GM18909 (cell line): ENCODE measurements at regions not wholly inside any gene's neighbourhood (a gene's known extent, or its start where the extent isn't known, plus 50 kb on each side); places are given as distances from the start of the nearest gene placed in this dataset.

Experiments used
- ATAC-seq: cut with Tn5 transposase; IDR thresholded peaks from one replicate; pipeline ENCODE4 v1.9.1; 2021; ENCODE audit warnings: mild to moderate bottlenecking; ENCODE audit not compliant: unreplicated experiment, poor library complexity

DNA sequence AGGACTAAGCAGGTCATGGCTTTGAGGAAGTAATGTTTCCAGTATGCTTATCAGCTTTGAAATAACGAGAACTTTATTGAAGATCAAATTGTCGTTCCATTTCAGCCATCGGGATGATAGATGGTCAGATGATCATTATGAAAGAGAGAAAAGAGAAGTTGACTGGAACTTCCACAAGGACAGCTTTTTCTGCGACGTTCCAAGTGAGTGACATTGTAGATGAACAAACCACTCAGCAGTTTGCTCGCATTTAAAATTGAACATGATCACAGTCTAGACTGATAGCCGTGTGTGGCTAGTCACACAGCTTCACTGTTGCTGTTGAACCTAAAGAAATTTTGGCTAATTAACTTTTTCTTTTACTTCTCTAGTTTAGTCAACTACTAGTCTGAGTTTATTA, 151.1 kb downstream of the TLR5 start:
- no peak for ATAC-seq

GRCh38 chr1:222994511-222995235, 148.4 kb downstream of the TLR5 start:
- ATAC-seq, result no peak

GRCh38 chr1:222995236-222995580, 147.8 kb downstream of the TLR5 start:
- no peak for ATAC-seq

DNA sequence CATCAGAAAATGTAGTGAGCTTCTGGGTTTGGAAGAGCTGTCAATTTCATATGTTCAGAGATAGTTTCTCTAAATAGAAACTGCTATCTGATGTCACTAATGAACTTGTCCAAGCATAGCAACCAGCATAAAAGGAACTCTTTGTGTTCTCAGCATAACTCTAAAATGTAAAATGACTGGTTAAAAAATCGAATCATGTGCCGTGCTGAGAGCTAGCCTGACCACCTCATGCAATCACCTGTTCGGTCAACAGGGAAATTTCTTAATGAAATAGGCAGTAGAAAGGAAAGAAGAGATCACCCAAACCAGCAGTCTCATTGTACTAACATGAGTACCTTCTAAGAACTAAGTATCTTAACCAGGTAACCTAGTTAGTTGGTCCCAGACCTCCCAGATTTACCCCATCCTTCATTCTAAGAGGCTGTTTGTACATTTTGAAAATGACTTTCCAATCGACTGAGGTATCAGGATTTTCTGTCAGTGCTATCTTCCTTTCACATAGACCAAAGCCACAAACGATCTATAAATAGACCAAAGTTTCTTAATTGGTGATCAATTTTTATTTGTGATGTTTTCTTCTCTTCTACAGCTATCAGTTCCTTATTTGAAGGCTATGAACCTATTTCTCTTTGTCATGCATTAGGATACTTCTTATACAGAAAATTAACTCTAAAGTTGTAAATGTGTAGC, 147.3 kb downstream of the TLR5 start:
- peak; percentile 65 for ATAC-seq

DNA sequence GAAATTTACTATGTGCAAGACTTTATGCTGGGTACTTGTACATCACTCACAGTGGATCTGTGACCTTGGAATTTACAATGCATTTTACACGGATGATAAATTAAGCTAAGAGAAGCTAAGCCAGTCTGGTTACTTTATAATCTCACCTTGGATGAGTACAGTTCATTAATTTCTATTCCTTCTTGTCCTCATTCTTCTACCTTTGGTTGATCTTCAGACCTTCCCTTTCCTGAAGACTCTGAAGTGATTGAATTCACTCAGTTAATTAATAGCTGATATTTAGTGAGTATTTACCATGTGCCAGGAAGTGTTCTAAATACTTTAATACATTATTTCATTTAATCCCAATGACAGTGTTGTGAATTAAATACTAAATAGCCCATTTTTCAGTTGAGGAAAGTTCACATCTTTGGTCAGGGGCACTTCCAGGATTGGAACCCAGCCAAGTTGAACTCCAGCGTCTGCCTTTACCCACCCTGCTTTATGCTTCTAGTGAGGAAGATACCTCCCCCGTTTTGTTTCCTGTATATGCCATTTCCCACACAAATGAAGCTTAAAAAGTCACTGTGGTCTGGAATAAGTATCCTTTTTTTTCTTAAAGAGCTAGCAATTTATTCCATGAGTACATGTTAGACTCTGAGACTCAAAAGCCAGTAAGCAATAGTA, 146.6 kb downstream of the TLR5 start:
- ATAC-seq, result no peak

DNA sequence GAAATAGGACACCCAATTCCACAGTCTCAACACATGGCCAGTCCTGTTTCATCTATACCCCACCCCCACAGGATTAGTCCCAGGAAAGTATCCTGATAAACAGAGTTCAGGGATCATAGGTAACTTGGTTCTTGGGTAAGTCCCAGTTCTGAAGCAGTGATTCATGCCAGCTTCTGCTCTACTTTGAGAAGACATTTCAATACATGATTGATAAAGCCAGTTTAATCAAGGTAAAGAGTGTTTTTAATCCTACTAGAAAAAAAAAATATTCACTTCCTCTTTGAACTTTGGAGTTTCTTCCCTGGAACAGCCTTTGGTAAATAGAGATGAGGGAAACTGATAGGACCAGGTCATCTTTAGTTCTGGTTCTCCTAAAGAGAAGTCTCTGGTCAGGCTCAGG, 142.4 kb downstream of the TLR5 start:
- ATAC-seq, result no peak

DNA sequence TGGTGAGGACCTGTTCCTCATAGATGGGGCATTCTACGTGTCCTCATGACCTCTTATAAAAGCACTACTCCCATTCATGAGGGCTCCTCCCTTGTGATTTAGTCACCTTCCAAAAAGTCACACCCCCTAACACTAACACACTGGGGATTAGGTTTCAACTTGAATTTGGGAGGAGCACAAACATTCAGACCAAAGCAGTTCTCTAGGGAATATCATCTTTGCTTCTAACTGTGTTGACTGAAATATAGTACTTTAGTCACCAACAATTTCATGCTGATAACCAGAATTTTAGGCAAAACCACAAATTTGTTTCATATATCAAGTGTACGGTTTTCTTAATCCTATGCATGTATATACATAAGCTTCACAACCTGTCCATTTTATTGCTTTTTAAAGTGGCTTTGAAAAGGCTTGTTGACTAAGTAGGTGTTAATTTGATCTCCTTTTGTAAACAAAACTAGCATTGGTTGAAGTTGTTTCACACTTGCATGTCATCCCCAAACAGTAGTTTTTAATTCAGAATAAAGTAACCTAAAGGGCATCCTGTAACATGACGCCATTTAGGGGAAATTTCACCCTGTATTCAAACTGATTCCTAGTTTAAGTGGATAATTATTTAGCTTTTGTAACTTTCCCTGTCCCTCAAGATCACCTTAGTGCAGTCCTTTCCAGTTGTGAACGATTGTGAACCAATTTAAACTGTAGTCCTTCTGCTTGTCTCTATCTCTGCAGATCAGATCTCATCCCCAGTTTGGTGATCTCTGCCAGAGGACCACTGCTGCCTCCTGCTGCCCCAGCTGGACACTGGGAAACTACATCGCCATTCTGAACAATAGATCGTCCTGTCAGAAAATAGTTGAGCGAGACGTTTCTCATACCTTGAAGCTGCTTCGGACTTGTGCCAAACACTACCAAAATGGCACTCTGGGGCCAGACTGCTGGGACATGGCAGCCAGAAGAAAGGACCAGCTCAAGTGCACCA, 141.1 kb downstream of the TLR5 start:
- ATAC-seq, result no peak

GRCh38 chr1:223003549-223003948, 139.5 kb downstream of the TLR5 start:
- ATAC-seq, result no peak

GRCh38 chr1:223006371-223006770, 136.7 kb downstream of the TLR5 start:
- no peak for ATAC-seq

DNA sequence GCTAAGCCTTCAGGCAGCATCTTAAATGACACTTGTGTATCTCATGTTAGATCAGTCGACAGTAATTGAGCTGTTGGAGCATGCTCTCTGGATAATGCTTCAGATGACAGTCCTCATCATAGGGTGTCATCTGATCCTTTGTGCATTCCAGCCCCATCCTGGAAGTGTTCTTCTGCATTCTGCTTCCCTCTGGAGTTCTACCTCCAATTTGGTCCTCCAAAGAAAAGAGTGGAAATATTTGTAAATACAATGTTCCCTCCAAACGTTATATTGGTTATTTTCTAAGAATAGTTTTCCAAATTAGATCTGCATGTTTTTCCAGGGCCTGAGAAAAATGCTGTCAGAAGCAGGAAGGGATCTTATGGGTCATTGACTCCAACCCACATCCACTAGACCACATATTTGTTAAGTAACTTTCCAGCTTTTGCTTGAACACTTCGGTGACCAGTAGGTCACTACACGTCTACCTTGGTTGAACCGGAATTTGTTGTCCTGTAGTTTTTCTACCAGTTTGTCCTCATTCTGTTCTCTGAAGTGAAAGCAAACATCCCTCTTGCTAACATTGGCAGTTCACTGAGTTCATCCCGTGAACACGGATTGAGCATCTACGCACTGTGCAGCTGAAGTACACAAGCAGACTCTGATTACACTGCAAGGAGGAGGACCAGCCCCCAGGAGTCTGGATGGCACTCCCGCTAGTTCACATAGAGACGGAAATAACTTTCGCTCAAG, 136.0 kb downstream of the TLR5 start:
- no peak for ATAC-seq

DNA sequence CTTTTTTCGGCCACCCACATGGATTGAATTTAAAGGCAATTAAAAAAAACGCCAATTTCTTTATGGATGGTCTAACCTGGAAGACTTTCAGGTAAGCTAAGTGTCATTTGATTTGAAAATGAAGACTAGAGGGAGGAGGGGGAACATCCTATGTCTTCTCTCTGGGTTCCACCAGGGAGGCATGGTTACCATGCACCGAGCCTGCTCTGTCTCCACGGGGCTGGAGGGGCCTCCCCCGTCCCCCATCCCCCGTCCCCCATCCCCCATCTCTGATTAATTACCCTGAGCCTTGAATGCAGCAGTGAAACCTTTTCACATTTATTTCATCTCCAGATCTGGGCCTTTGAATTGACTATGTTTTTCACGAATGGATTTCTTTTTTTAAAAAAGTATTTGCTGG, 135.1 kb downstream of the TLR5 start:
- no peak for ATAC-seq

DNA sequence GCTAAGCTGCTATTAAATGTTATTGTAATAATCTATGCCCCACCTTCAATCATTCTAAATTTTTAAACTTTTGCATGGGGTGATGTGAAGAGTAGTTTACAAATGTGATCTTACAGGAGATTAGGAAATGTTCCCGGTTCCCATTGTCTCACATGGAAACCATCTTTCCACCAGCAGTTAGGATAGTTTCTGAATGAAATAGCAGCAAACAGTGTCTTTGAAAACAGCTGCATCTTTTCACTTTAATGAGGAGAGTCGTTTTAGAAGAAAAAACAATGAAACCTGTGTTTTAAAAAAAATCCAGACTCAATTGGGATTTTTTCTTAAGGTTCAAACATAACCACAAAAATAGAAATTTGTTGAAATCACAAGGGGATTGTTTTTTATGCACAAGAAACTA, 134.2 kb downstream of the TLR5 start:
- no peak for ATAC-seq

- no peak for ATAC-seq
Observed at GRCh38 chr1:223009406-223009805, 133.6 kb downstream of the TLR5 start.

DNA sequence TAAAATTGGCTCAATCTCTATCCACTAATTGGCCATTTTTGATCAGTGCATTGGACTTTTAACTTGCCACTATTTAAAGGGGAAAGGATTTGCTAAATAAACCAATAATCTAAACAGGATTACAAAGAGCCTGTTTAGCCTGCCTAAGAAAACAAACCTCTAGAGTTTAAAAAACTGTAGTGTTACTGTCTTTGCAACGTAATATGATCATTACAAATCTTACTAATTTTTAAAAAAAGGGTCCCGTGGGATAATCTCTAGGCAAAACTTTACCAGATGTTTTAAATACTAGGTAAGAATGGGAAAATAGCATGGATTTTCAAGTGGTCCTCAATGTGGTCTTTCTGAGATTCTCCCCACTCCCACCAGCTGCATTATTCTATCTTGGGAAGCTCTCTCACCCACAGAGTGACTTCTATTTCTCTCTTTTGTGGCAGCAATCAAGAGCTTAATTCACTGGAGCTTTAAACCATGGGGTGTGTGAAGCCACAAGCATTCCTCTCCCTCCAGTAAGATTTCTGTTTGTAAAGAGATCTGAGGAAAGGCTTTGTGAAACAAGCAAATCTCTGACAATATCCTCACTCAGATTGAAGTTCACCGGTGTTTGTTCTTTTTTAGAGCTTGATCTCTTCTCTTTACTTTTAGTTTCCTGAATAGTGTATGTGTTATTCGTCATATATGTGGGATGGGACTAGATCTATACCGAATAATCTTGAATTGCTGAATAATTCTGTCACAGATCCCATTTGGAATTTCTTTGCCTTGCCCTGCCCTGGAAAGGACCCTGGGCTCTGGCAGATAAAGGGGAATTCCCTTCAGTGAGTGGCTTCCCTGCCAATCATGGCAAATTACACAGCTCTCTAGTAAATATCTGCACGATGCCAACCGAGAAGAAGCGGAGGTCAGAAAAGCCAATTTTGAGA, 132.2 kb downstream of the TLR5 start:
- ATAC-seq, result no peak

DNA sequence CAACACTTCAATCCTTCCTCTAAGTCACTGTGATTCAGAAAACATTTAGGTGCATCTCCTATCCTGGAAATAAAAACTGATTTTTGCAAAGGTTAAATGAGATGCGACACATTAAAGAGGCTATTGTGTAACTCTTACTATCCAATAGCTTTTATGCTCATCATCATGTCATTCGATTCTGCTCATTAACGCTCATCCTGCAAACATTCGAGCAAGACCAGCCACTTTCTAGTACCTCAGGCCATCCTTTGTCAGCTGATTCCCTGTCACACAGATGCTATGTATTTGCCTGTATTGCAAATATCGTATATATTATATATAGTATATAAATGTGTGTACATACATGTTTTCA, 131.6 kb downstream of the TLR5 start:
- ATAC-seq, result no peak

DNA sequence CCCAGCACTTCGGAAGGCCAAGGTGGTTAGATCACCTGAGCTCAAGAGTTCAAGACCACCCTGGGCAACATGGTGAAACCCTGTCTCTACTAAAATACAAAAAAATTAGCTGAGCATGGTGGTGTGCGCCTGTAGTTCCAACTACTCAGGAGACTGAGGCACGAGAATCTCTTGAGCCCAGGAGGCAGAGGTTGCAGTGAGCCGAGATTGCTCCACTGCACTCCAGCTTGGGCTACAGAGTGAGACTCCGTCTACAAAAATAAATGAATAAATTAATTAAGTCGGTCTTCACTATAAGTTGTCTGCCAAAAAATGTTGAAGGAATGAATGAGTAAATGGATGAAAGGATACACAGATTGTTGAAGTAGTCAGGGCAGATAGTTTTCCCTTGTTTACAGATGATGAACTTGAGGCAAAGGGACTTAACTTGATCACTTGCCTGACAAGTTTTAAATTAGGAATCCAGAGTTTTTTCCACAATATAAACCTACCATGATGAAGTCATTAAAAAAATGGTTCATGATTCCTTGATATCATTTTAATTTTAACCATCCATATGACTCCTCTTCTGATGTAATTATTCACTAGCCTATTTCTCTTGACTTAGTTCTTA, 130.8 kb downstream of the TLR5 start:
- ATAC-seq, result no peak

DNA sequence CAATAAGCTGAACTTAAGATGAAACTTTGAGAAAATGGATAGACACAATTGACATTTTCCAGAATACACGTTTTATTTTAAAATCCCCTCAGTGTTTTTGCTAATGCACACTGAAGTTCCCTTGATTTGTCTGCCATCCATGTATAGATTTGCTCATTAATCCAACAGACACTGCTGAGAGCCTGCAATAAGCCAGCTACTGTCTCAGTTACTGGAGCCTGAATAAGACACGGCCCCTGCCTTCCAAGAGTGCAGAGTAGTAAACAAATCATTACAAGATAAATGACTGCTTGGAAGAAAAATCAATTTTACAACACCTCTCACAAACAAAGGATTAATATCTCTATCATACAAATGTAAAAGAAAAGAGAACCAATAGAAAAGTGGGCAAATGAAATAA, 130.1 kb downstream of the TLR5 start:
- ATAC-seq, result no peak

GRCh38 chr1:223014142-223014873, 128.7 kb downstream of the TLR5 start:
- no peak for ATAC-seq
